ENCODE measurements at regions not wholly inside any gene's neighbourhood (a gene's known extent, or its start where the extent isn't known, plus 50 kb on each side); places are given as distances from the start of the nearest gene placed in this dataset.

DNA sequence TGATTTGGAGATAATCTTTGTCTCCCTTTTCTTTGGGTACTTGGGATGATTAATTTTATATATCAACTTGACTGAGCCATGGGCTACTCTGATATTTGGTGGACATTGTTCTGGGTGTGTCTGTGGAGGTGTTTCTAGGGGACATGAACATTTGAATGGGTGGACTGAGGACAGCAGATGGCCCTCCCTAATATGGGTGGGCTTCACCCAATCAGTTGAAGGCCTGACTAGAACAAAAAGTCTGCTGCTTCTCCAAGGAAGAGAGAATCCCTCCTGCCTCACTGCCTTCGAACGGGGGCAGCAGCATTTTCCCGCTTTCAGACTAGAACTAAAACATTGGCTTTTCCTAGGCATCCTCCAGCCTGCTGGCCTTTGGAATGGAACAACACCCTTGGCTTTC, 73.9 kb upstream of the EMX2 start:
- no peaks in the 10 kb centered on the region for H3K27me3 ChIP-seq (ENCODE audit: control insufficient read depth, extremely low read depth, insufficient read depth, low read length)
- H3K9me1 ChIP-seq (ENCODE audit: control insufficient read depth, extremely low read depth, insufficient read depth, low read length): no peaks in the 10 kb centered on the region
- no peaks in the 10 kb centered on the region for H3K79me2 ChIP-seq (ENCODE audit: control insufficient read depth, insufficient read depth, low read length)
- FAIRE-seq (no peak), DNase-seq (ENCODE audit: low read depth, low spot score) (no peak)
- no peak overlapping the region for H2AFZ ChIP-seq (ENCODE audit: control insufficient read depth, low read length)
- H4K20me1 ChIP-seq (ENCODE audit: control insufficient read depth, extremely low read depth, insufficient read depth, low read length): no peaks in the 10 kb centered on the region
- dilution Hi-C loops (cut with MboI; ENCODE audit: extremely low pct_ligation_motif_present, low sequenced_read_pairs): no loop called here
- no peak overlapping the region for H3K4me3 ChIP-seq (ENCODE audit: control insufficient read depth in 2 of 3, extremely low read depth in 1 of 3, insufficient read depth in 2 of 3, low read depth in 1 of 3, low read length in 3 of 3)
- no peaks in the 10 kb centered on the region for H3K4me1 ChIP-seq (ENCODE audit: control insufficient read depth, extremely low read depth, insufficient read depth, low read length)
- H3K9ac ChIP-seq (ENCODE audit: control insufficient read depth, extremely low read depth, insufficient read depth, low read length): no peak overlapping the region
- no peaks in the 10 kb centered on the region for H3K9me3 ChIP-seq (ENCODE audit: control insufficient read depth, low read depth, low read length)
- H3K27ac ChIP-seq (ENCODE audit: control insufficient read depth, insufficient read depth, low read length): no peak overlapping the region
- no peak overlapping the region for H3K4me2 ChIP-seq (ENCODE audit: control insufficient read depth, extremely low read depth, insufficient read depth, low read depth, low read length)
- no peak for TF ChIP-seq EZH2 (IDR thresholded peaks at IDR 0.05; ENCODE audit: low read length)
- TF ChIP-seq, protein P1, sequence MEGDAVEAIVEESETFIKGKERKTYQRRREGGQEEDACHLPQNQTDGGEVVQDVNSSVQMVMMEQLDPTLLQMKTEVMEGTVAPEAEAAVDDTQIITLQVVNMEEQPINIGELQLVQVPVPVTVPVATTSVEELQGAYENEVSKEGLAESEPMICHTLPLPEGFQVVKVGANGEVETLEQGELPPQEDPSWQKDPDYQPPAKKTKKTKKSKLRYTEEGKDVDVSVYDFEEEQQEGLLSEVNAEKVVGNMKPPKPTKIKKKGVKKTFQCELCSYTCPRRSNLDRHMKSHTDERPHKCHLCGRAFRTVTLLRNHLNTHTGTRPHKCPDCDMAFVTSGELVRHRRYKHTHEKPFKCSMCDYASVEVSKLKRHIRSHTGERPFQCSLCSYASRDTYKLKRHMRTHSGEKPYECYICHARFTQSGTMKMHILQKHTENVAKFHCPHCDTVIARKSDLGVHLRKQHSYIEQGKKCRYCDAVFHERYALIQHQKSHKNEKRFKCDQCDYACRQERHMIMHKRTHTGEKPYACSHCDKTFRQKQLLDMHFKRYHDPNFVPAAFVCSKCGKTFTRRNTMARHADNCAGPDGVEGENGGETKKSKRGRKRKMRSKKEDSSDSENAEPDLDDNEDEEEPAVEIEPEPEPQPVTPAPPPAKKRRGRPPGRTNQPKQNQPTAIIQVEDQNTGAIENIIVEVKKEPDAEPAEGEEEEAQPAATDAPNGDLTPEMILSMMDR (optimal IDR thresholded peaks at IDR 0.05 in 1 of 3, IDR thresholded peaks at IDR 0.05 in 1 of 3, conservative IDR thresholded peaks at IDR 0.05 in 1 of 3; ENCODE audit: extremely low read depth in 1 of 3, insufficient read depth in 2 of 3, low read length in 3 of 3): no peak
- no peaks in the 10 kb centered on the region for H3K36me3 ChIP-seq (ENCODE audit: control insufficient read depth in 2 of 2, extremely low read depth in 1 of 2, insufficient read depth in 2 of 2, low read length in 2 of 2)

DNA sequence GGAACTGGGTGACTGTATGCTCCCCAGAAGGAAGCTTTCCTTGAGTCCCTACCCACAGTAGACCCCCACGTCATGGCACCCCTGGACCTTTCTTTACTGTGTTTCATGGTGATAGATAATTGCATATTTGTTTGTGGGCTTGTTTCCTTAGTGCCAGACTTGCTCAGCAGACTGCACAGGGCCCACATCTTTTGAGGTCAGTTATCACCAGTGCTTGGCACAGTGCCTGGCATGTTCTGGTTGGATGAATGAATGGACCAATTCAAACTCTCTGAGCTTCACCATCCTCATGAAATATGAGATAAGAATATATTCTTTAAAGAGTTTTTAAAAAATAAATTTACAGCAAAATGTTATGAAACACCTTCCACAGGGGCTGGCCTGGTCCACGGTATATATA, 78.4 kb upstream of the EMX2 start:
- TF ChIP-seq, protein P1 (optimal IDR thresholded peaks at IDR 0.05 in 1 of 3, IDR thresholded peaks at IDR 0.05 in 1 of 3, conservative IDR thresholded peaks at IDR 0.05 in 1 of 3; ENCODE audit: extremely low read depth in 1 of 3, insufficient read depth in 2 of 3, low read length in 3 of 3): no peak
- TF ChIP-seq EZH2 (IDR thresholded peaks at IDR 0.05; ENCODE audit: low read length): no peak
- Histone ChIP-seq H3K9me1 (ENCODE audit: control insufficient read depth, extremely low read depth, insufficient read depth, low read length) (peaks cover 4% of the 10 kb centered on the region), H3K4me2 (ENCODE audit: control insufficient read depth, extremely low read depth, insufficient read depth, low read depth, low read length) (no peak overlapping the region), H3K27me3 (ENCODE audit: control insufficient read depth, extremely low read depth, insufficient read depth, low read length) (no peaks in the 10 kb centered on the region), H3K79me2 (ENCODE audit: control insufficient read depth, insufficient read depth, low read length) (no peaks in the 10 kb centered on the region), H3K9ac (ENCODE audit: control insufficient read depth, extremely low read depth, insufficient read depth, low read length) (no peak overlapping the region), H3K27ac (ENCODE audit: control insufficient read depth, insufficient read depth, low read length) (no peak overlapping the region), H2AFZ (ENCODE audit: control insufficient read depth, low read length) (no peak overlapping the region), H3K36me3 (ENCODE audit: control insufficient read depth in 2 of 2, extremely low read depth in 1 of 2, insufficient read depth in 2 of 2, low read length in 2 of 2) (no peaks in the 10 kb centered on the region), H3K9me3 (ENCODE audit: control insufficient read depth, low read depth, low read length) (no peaks in the 10 kb centered on the region), H3K4me3 (ENCODE audit: control insufficient read depth in 2 of 3, extremely low read depth in 1 of 3, insufficient read depth in 2 of 3, low read depth in 1 of 3, low read length in 3 of 3) (no peak overlapping the region), H4K20me1 (ENCODE audit: control insufficient read depth, extremely low read depth, insufficient read depth, low read length) (no peaks in the 10 kb centered on the region), H3K4me1 (ENCODE audit: control insufficient read depth, extremely low read depth, insufficient read depth, low read length) (peaks cover 19% of the 10 kb centered on the region)
- DNase-seq (ENCODE audit: low read depth, low spot score) (no peak), FAIRE-seq (no peak)
- dilution Hi-C loops (cut with MboI; ENCODE audit: extremely low pct_ligation_motif_present, low sequenced_read_pairs): no loop called here

Measured in keratinocyte (primary cell).